ENCODE measurements at regions not wholly inside any gene's neighbourhood (a gene's known extent, or its start where the extent isn't known, plus 50 kb on each side); places are given as distances from the start of the nearest gene placed in this dataset. TPM values are rescaled to one million over a fixed set of nuclear protein-coding genes. Genes with fewer than 3 reads are reported as not detected.

- Histone ChIP-seq H3K4me1 (peaks cover 1 to 8% of the 10 kb centered on the region in 2 donors), H3K9me3 (no peaks in the 10 kb centered on the region), H3K27ac (no peak overlapping the region), H3K4me3 (replicated peaks in 1 of 3) (no peak overlapping the region), H3K36me3 (no peaks in the 10 kb centered on the region), H3K27me3 (no peaks in the 10 kb centered on the region)
- TF ChIP-seq, protein P1, sequence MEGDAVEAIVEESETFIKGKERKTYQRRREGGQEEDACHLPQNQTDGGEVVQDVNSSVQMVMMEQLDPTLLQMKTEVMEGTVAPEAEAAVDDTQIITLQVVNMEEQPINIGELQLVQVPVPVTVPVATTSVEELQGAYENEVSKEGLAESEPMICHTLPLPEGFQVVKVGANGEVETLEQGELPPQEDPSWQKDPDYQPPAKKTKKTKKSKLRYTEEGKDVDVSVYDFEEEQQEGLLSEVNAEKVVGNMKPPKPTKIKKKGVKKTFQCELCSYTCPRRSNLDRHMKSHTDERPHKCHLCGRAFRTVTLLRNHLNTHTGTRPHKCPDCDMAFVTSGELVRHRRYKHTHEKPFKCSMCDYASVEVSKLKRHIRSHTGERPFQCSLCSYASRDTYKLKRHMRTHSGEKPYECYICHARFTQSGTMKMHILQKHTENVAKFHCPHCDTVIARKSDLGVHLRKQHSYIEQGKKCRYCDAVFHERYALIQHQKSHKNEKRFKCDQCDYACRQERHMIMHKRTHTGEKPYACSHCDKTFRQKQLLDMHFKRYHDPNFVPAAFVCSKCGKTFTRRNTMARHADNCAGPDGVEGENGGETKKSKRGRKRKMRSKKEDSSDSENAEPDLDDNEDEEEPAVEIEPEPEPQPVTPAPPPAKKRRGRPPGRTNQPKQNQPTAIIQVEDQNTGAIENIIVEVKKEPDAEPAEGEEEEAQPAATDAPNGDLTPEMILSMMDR (IDR thresholded peaks at IDR 0.05): no peak
- TF ChIP-seq POLR2A (IDR thresholded peaks at IDR 0.05): no peak
- WGBS, 2 donors: 96% methylated on average over 6 of the region's 6 CpGs
- intact Hi-C loops (cut with DNase I): no loop called here
- no peak for DNase-seq
Measured at GRCh38 chr1:67632356-67632755, 52.6 kb upstream of the GADD45A start.

DNA sequence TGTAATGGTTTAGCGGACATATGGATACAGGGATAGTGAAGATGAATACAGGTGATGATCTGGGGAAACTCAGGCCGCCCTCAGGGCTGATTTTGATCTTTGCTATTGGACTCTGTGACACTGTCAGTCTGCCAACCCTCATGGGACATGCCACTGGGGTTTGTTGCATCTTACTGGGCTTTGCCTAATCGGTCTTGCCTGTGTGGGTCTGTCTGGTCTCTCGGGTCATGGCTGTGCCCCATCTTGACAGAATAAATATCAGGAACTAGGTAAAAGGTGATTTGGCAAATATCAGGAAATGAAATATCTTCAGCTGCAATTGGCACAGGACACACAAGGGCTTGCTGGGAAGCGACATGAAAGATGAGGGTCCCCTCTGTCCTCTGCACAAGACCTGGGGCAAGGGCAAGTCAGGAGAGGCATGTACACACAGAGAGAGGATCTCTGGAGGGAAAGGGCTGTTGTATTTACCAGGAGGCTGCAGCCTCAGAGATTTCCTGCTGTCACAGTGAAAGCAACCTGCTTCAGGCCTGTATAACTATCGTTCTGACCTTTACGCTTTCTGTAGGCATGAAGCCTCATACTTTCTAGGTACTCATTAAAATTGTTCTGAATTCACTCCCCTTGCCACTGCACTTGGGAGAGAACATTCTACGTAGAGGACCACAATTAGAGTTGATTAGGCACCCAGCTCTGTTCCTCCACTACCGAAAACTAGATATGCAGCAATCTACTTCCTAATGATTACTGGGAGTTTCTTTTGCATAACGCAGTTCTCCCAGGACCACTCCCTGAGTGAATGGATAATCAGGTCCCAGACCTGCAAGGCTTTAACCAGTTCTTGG, 52.0 kb upstream of the GADD45A start:
- no peaks in the 10 kb centered on the region for H3K27me3 ChIP-seq
- no peaks in the 10 kb centered on the region for H3K9me3 ChIP-seq
- DNase-seq: no peak
- WGBS, 2 donors: 87 to 94% methylated on average over 10 of the region's 10 CpGs
- intact Hi-C loops (cut with DNase I): no loop called here
- H3K36me3 ChIP-seq: no peaks in the 10 kb centered on the region
- H3K4me1 ChIP-seq: peaks cover 0 to under 1% of the 10 kb centered on the region in 2 donors
- H3K4me3 ChIP-seq (replicated peaks in 1 of 3): no peak overlapping the region
- TF ChIP-seq POLR2A (IDR thresholded peaks at IDR 0.05): no peak
- TF ChIP-seq, protein P1 (IDR thresholded peaks at IDR 0.05): no peak
- H3K27ac ChIP-seq: no peak overlapping the region

- no peak for DNase-seq
- Histone ChIP-seq H3K9me3 (no peaks in the 10 kb centered on the region), H3K4me1 (no peaks in the 10 kb centered on the region), H3K27ac (no peak overlapping the region), H3K27me3 (no peaks in the 10 kb centered on the region), H3K36me3 (no peaks in the 10 kb centered on the region), H3K4me3 (replicated peaks in 1 of 3) (no peak overlapping the region)
- TF ChIP-seq, protein P1 (IDR thresholded peaks at IDR 0.05): no peak
- no peak for TF ChIP-seq POLR2A (IDR thresholded peaks at IDR 0.05)
- intact Hi-C loops (cut with DNase I): no loop called here
- WGBS, 2 donors: 94 to 95% methylated on average over 6 of the region's 6 CpGs
Measured at GRCh38 chr1:67634396-67634935, 50.5 kb upstream of the GADD45A start.

DNA sequence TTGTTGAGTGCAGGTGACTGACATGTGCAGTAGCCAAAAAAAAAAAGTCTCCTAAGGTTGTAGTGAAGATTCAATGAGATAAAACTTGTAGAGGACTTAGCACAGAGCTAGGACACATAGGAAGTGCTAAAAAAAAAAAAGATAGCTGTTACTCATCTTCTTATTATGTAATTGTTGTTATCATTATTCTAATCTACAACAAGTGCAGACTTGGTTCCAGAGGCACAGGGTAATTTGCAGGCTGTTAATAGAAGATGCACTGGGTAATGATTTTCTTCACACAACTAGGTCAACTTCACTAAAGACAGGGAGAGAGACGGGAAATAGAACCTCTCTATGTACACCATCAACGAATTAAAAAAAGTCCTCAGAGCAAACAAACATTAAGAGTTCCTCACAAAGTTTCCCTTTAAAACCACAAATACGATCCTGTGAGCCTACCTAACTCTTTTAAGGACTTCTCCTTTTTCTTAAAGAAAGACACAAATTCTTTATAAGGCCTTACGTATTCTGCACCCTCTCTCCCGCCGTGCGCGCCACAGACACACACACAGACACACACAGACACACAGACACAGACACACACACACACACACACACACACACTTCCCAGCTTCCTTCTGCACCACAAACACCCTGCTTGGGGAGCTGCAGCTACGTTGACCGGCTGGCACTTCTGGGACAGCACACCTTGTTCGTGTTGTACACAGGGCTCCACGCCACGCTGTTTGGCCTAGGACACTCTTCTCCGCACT, 49.8 kb upstream of the GADD45A start:
- TF ChIP-seq, protein P1 (IDR thresholded peaks at IDR 0.05): no peak
- TF ChIP-seq POLR2A (IDR thresholded peaks at IDR 0.05): no peak
- intact Hi-C loops (cut with DNase I): no loop called here
- no peak overlapping the region for H3K27ac ChIP-seq
- DNase-seq: no peak
- H3K4me3 ChIP-seq (replicated peaks in 1 of 3): no peak overlapping the region
- H3K9me3 ChIP-seq: no peaks in the 10 kb centered on the region
- WGBS, 2 donors: 83 to 87% methylated on average over 14 of the region's 14 CpGs
- H3K4me1 ChIP-seq: no peaks in the 10 kb centered on the region
- no peaks in the 10 kb centered on the region for H3K27me3 ChIP-seq
- no peaks in the 10 kb centered on the region for H3K36me3 ChIP-seq

Small RNAs in the stretch of these regions (small RNA-seq; reads per million reads assigned to genes)
- not detected for gene RNU6-1031P

All from thyroid gland (tissue), 4 donors.